WERI-Rb-1 (cell line): ENCODE measurements at regions not wholly inside any gene's neighbourhood (a gene's known extent, or its start where the extent isn't known, plus 50 kb on each side); places are given as distances from the start of the nearest gene placed in this dataset.

Experiments
- DNase-seq: peaks from one replicate; pipeline ENCODE4 v3.0.0-alpha.2; 2020
- H3K27ac ChIP-seq: fragments of 250-450 bp; sonication (Bioruptor Pico); 2 replicates; pipeline ENCODE4 v1.5.1; 2020; ENCODE audit warnings: mild to moderate bottlenecking, moderate library complexity
- H3K27me3 ChIP-seq: fragments of 250-450 bp; sonication (Bioruptor Pico); 2 replicates; pipeline ENCODE4 v1.5.1; 2021; ENCODE audit warnings: mild to moderate bottlenecking, low read depth, moderate library complexity; ENCODE audit not compliant: insufficient read depth, severe bottlenecking
- H3K36me3 ChIP-seq: fragments of 250-450 bp; sonication (Bioruptor Pico); 2 replicates; pipeline ENCODE4 v1.5.1; 2020; ENCODE audit warnings: mild to moderate bottlenecking, moderate library complexity
- H3K4me3 ChIP-seq: 2 replicates; pipeline ENCODE4 v1.5.1; 2011; ENCODE audit warnings: low read depth, mild to moderate bottlenecking, control low read depth, low read length
- H3K9me3 ChIP-seq: fragments of 250-450 bp; sonication (Bioruptor Pico); 2 replicates; pipeline ENCODE4 v1.5.1; 2021; ENCODE audit warnings: mild to moderate bottlenecking, moderate library complexity; ENCODE audit not compliant: severe bottlenecking
- TF ChIP-seq, protein P1 (sequence below): IDR thresholded peaks from 2 replicates; pipeline ENCODE4 v1.5.1; 2011; ENCODE audit warnings: low read depth, mild to moderate bottlenecking, control low read depth, inconsistent platforms, low read length

GRCh38 chr3:153680526-153680925 is 440.7 kb upstream of the ARHGEF26 start:
- H3K27me3 ChIP-seq: no peaks in the 10 kb centered on the region
- no peak overlapping the region for H3K27ac ChIP-seq
- H3K36me3 ChIP-seq: no peaks in the 10 kb centered on the region
- TF ChIP-seq, protein P1, sequence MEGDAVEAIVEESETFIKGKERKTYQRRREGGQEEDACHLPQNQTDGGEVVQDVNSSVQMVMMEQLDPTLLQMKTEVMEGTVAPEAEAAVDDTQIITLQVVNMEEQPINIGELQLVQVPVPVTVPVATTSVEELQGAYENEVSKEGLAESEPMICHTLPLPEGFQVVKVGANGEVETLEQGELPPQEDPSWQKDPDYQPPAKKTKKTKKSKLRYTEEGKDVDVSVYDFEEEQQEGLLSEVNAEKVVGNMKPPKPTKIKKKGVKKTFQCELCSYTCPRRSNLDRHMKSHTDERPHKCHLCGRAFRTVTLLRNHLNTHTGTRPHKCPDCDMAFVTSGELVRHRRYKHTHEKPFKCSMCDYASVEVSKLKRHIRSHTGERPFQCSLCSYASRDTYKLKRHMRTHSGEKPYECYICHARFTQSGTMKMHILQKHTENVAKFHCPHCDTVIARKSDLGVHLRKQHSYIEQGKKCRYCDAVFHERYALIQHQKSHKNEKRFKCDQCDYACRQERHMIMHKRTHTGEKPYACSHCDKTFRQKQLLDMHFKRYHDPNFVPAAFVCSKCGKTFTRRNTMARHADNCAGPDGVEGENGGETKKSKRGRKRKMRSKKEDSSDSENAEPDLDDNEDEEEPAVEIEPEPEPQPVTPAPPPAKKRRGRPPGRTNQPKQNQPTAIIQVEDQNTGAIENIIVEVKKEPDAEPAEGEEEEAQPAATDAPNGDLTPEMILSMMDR: no peak
- H3K9me3 ChIP-seq: no peaks in the 10 kb centered on the region
- no peak for DNase-seq
- H3K4me3 ChIP-seq: no peak overlapping the region

DNA sequence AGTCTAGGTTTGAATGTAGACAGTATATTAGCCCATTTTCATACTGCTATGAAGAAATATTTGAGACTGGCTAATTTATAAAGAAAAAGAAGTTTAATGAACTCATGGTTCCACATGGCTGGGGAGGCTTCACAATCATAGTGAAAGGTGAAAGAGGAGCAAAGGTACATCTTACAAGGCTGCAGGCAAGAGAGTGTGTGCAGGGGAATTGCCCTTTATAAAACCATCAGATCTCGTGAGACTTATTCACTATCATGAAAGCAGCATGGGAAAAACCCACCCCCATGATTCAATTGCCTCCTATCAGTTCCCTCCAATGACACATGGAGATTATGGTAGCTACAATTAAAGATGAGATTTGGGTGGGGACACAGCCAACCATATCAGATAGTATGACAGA is 440.1 kb upstream of the ARHGEF26 start:
- Histone ChIP-seq H3K4me3 (no peak overlapping the region), H3K9me3 (no peaks in the 10 kb centered on the region), H3K27me3 (no peaks in the 10 kb centered on the region), H3K27ac (no peak overlapping the region), H3K36me3 (no peaks in the 10 kb centered on the region)
- no peak for DNase-seq
- TF ChIP-seq, protein P1: no peak

DNA sequence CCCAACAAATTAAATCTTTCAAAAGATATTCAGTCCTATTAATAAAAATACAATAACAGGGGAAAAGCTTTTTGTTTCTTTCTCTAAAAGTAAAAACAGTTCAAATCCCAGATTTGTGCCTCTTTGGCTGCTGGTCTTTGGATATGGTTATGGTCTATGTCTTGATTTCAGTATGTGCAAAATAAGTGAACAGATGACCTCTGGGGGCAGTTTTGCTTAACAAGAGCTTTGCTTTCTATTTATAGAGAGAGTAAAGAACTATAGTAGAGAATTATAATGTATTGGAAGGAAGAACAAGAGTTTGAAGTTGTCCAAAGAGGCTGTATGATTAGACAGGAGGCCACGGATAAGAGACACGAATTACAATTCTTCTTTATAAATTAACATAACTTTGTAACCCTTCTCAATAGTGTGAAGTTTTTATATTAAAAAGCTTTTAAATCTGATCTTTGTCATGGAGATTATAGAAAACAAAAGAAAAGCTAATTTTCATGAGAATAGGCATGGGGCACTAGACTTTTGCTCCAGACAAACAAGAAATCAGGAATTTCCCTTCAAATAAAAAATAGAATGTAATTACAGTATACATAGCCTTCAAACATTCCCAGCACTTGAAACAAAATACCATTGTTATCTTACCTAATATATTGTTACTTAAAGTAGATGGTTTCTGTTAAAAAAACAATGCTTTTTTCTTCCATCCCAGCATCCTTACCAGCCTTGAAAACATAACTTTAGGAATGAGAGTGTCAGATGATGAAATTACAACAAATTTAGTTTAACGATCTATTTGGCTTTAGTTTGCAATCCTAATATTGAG is 432.7 kb upstream of the ARHGEF26 start:
- no peak overlapping the region for H3K4me3 ChIP-seq
- H3K36me3 ChIP-seq: no peaks in the 10 kb centered on the region
- no peaks in the 10 kb centered on the region for H3K27me3 ChIP-seq
- H3K27ac ChIP-seq: no peak overlapping the region
- no peaks in the 10 kb centered on the region for H3K9me3 ChIP-seq
- no peak for DNase-seq
- TF ChIP-seq, protein P1: no peak

DNA sequence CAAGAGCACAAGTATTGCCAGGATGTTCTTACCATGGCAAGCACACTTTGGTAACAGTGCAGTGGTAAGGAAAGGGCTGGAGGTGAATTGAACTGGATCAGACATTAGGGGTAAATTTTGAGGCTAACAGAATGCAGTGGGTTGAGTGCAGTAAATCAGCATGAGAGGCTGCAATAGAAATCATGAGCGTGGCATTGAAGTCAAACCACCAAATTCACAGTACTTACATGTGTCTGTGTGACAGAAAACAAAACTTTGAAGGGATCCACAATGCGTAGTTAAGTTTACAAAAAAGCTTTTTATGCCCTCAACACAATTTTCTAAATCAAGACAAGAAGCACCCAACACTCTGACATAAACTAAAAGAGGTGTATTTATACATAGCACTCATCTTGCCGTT is 428.0 kb upstream of the ARHGEF26 start:
- no peaks in the 10 kb centered on the region for H3K27me3 ChIP-seq
- no peak overlapping the region for H3K4me3 ChIP-seq
- no peaks in the 10 kb centered on the region for H3K9me3 ChIP-seq
- no peak overlapping the region for H3K27ac ChIP-seq
- TF ChIP-seq, protein P1: no peak
- DNase-seq: no peak
- no peaks in the 10 kb centered on the region for H3K36me3 ChIP-seq

- TF ChIP-seq, protein P1: no peak
- H3K27me3 ChIP-seq: no peaks in the 10 kb centered on the region
- DNase-seq: no peak
- H3K4me3 ChIP-seq: no peak overlapping the region
- H3K27ac ChIP-seq: no peak overlapping the region
- H3K9me3 ChIP-seq: no peaks in the 10 kb centered on the region
- no peaks in the 10 kb centered on the region for H3K36me3 ChIP-seq
These were observed 419.1 kb upstream of the ARHGEF26 start for GRCh38 chr3:153702106-153702505.

DNA sequence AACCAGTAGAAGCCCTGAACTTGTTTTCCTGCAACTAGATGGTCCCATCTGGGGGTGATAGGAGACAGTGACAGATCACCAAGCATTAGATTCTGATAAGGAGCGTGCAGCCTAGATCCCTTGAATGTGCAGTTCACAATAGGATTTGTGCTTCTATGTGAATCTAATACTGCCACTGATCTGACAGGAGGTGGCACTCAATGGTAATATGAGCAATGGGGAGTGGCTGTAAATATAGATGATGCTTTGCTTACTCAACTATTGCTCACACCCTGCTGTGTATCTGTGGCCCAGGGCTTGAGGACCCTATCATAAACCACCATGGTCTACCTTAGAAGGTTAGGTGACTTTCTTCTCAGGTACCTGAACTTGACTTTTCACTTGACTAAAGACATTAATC is 417.1 kb upstream of the ARHGEF26 start:
- no peak overlapping the region for H3K27ac ChIP-seq
- no peaks in the 10 kb centered on the region for H3K36me3 ChIP-seq
- TF ChIP-seq, protein P1: no peak
- DNase-seq: no peak
- H3K4me3 ChIP-seq: no peak overlapping the region
- H3K9me3 ChIP-seq: no peaks in the 10 kb centered on the region
- no peaks in the 10 kb centered on the region for H3K27me3 ChIP-seq
